RWPE2 (cell line): ENCODE measurements at regions not wholly inside any gene's neighbourhood (a gene's known extent, or its start where the extent isn't known, plus 50 kb on each side); places are given as distances from the start of the nearest gene placed in this dataset.
A peak's percentile ranks its signal among the peaks of the same experiment; 100 is the strongest.

Experiments used
- ATAC-seq: fragments of 200-7000 bp; cut with Tn5 transposase; 3 replicates; pipeline ENCODE4 v1.9.1; 2021; ENCODE audit warnings: low read depth
- DNase-seq: peaks from one replicate; pipeline ENCODE4 v3.0.0-alpha.2; 2020; ENCODE audit warnings: low spot score
- H3K27ac ChIP-seq: fragments of 450-650 bp; 2 replicates; pipeline ENCODE4 v1.5.1; 2017; ENCODE audit warnings: mild to moderate bottlenecking; ENCODE audit not compliant: poor library complexity, severe bottlenecking
- H3K27me3 ChIP-seq: fragments of 250-450 bp; sonication (Bioruptor Pico); 2 replicates; pipeline ENCODE4 v1.5.1; 2021; ENCODE audit warnings: mild to moderate bottlenecking, moderate library complexity; ENCODE audit not compliant: insufficient read depth, poor library complexity, severe bottlenecking
- H3K36me3 ChIP-seq: fragments of 250-450 bp; sonication (Bioruptor Pico); 2 replicates; pipeline ENCODE4 v1.5.1; 2020; ENCODE audit warnings: low read depth, mild to moderate bottlenecking, moderate library complexity
- H3K4me1 ChIP-seq: fragments of 250-450 bp; sonication (Bioruptor Pico); 2 replicates; pipeline ENCODE4 v1.5.1; 2021; ENCODE audit warnings: mild to moderate bottlenecking, moderate library complexity; ENCODE audit not compliant: insufficient read depth, poor library complexity, severe bottlenecking
- H3K4me3 ChIP-seq: fragments of 250-450 bp; sonication (Bioruptor Pico); 2 replicates; pipeline ENCODE4 v1.5.1; 2021; ENCODE audit warnings: mild to moderate bottlenecking, moderate library complexity; ENCODE audit not compliant: severe bottlenecking
- H3K9me3 ChIP-seq: fragments of 250-450 bp; sonication (Bioruptor Pico); 2 replicates; pipeline ENCODE4 v1.5.1; 2021; ENCODE audit warnings: mild to moderate bottlenecking, moderate library complexity; ENCODE audit not compliant: severe bottlenecking
- TF ChIP-seq, protein P1 (sequence below): fragments of 450-650 bp; IDR thresholded peaks from one replicate; pipeline ENCODE4 v1.5.1; 2017; ENCODE audit warnings: mild to moderate bottlenecking, moderate library complexity; ENCODE audit not compliant: poor library complexity, severe bottlenecking

DNA sequence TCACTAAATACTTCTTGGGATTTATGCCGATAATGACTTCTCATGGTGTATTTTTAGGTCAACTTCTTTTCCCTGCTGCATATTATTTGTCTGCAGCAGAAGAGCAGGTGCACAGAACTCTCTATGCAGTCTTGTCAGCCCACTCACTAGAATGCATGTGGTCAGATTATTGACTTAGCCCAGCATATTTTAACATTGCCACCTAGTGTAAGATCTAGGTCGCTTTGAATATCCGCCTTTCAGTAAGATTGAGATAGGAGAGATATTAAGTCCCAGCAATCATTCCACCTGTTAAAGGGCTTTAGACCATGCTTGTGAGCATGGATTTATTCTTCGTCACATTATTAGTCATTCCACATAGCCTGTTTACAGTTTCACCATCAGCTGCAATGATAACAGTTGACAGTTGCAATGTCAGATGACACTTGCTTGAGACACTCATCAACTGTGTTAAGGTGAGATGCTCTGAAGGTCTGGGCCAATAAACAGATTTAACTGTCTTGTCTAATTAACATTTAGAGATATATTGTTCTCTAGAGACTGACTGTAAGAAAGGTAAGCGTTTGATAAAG is 491.7 kb downstream of the ARL4A start:
- Histone ChIP-seq H3K4me3 (no peak overlapping the region), H3K4me1 (no peaks in the 10 kb centered on the region), H3K9me3 (no peaks in the 10 kb centered on the region), H3K27me3 (no peaks in the 10 kb centered on the region), H3K27ac (no peak overlapping the region), H3K36me3 (no peaks in the 10 kb centered on the region)
- TF ChIP-seq, protein P1, sequence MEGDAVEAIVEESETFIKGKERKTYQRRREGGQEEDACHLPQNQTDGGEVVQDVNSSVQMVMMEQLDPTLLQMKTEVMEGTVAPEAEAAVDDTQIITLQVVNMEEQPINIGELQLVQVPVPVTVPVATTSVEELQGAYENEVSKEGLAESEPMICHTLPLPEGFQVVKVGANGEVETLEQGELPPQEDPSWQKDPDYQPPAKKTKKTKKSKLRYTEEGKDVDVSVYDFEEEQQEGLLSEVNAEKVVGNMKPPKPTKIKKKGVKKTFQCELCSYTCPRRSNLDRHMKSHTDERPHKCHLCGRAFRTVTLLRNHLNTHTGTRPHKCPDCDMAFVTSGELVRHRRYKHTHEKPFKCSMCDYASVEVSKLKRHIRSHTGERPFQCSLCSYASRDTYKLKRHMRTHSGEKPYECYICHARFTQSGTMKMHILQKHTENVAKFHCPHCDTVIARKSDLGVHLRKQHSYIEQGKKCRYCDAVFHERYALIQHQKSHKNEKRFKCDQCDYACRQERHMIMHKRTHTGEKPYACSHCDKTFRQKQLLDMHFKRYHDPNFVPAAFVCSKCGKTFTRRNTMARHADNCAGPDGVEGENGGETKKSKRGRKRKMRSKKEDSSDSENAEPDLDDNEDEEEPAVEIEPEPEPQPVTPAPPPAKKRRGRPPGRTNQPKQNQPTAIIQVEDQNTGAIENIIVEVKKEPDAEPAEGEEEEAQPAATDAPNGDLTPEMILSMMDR: peak; percentile 22
- ATAC-seq (0 out of 3 replicates have a peak, but pooled peaks have one; percentile 44), DNase-seq (no peak)

DNA sequence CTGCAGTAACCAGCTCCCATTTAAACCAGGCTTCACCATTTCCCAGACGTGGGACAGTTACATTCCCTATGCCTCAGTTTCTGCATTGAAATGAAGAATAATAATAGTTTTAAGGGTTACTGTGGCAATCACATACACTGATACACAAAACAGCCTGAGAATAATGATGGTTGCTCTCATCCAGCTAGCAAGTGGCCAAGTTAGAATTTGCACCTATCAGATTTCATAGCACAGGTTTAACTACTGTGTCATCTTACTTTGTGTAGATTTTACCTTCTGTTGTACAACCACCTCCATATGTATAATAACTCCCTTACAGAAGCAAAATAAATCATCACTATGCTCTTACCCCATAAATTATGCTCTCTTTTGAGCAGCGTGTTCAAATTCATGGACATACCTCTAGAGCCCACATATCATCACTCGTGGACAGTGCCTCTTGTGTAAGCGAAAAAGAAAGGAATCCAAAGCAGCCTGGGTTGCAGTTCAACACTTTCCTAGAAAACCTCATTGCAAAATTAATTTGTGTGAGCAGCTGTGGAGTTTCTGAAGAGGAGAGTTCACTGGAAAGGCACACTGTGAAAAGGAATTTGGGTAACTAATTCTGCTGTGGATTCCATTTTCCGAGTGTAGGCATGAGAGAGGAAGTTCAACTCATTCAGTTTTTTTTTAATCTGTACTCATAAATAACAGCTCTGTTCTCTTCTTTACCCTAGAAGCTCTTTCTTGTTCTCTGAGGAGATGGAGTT is 492.5 kb downstream of the ARL4A start:
- no peak overlapping the region for H3K27ac ChIP-seq
- no peak for DNase-seq
- no peaks in the 10 kb centered on the region for H3K36me3 ChIP-seq
- H3K9me3 ChIP-seq: no peaks in the 10 kb centered on the region
- H3K4me3 ChIP-seq: no peak overlapping the region
- H3K4me1 ChIP-seq: no peaks in the 10 kb centered on the region
- no peak for ATAC-seq
- H3K27me3 ChIP-seq: no peaks in the 10 kb centered on the region
- TF ChIP-seq, protein P1: no peak

DNA sequence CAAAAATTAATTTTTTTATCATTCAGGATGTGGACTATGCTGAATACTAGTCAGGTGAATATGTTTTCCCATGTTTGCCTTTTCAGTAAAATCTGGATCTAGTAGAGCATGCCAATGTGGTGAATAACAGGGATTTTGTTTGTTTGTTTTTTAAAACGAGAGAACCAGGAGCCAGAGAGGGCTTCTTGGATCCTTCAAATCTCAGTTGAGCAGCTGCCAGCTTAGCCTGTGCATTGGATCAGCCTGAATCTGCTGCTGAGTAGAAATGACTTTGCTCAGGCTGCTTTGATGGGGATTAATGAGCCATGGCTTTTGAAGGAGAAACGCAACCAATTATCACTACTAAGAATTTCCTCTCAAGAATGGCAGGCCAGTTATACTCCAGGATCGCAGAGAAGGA is 493.8 kb downstream of the ARL4A start:
- DNase-seq (no peak), ATAC-seq (no peak)
- Histone ChIP-seq H3K27ac (no peak overlapping the region), H3K4me3 (no peak overlapping the region), H3K27me3 (no peaks in the 10 kb centered on the region), H3K4me1 (no peaks in the 10 kb centered on the region), H3K9me3 (no peaks in the 10 kb centered on the region), H3K36me3 (no peaks in the 10 kb centered on the region)
- TF ChIP-seq, protein P1: no peak

DNA sequence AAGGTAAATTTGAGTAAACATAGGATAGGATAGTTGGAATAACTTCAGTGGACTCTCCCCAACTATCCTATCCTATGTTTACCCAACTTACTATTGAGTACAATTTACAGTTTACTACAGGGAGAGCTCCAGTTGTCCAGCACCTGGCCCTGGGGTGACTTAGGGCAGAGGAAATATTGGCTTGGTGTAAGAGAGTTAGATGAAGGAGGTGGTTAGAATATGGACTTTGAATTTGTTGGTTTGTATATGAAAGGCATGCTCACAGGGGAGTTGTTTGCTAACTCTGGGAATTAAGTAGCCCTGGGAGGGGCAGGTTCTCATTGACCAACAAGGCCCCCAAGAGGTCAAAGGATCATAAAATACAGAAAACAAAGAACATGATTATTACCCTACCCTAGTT is 497.7 kb downstream of the ARL4A start:
- no peaks in the 10 kb centered on the region for H3K27me3 ChIP-seq
- ATAC-seq: no peak
- TF ChIP-seq, protein P1: no peak
- no peaks in the 10 kb centered on the region for H3K36me3 ChIP-seq
- H3K27ac ChIP-seq: no peak overlapping the region
- H3K9me3 ChIP-seq: no peaks in the 10 kb centered on the region
- no peak for DNase-seq
- no peaks in the 10 kb centered on the region for H3K4me1 ChIP-seq
- H3K4me3 ChIP-seq: no peak overlapping the region

DNA sequence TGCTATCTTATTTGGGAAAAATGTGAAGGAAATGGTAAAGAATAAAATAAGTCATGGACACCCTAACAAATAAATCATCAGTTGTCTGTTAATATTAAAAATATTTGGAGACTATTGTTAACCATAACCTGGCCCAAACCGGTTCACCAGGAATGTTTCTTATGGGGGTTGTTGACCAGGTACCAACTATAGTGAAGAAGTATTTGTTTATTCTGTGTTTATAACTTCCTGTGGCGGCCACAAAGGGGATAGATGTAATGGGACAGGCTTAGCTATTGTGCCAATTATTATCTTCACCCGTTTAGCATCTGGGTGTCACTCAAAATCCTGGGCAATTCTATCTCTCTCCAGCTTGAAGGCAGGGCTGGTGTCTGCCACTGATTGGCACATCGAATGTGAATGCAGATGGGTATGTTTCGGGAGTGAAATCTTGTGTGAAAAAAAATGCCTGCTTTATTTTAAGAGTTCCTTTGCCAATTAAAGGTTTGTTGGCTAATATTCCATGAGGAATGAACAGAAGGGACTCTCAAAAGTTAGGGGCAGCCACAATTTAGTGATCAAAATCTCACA is 500.9 kb downstream of the ARL4A start:
- no peaks in the 10 kb centered on the region for H3K9me3 ChIP-seq
- no peak overlapping the region for H3K4me3 ChIP-seq
- no peaks in the 10 kb centered on the region for H3K36me3 ChIP-seq
- DNase-seq (no peak), ATAC-seq (no peak)
- TF ChIP-seq, protein P1: no peak
- no peaks in the 10 kb centered on the region for H3K27me3 ChIP-seq
- no peak overlapping the region for H3K27ac ChIP-seq
- H3K4me1 ChIP-seq: no peaks in the 10 kb centered on the region
